ENCODE measurements at regions not wholly inside any gene's neighbourhood (a gene's known extent, or its start where the extent isn't known, plus 50 kb on each side); places are given as distances from the start of the nearest gene placed in this dataset.
A peak's percentile ranks its signal among the peaks of the same experiment; 100 is the strongest.

DNA sequence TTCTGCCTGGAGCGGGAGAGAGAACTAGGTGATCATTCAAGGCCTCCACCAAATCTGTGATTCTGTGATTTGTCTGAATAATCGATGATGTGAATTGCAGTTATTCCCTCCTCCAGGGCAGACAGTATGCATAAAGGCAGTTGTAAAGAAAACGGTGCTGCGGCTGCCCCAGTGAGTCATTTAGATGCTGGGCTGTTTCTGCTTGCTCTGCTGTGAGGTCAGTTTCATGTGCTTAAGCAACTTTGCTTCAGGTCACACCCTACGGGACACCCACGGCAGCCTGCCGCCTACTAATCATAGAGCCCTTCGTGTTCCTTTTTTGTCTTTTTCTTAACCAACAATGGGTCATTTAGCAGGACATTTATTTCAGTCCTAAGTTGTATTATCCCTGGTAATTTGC lies 158.1 kb upstream of the PITRM1 start:
- H4K91ac ChIP-seq (ENCODE audit: insufficient read depth, low read depth, low read length) = no peak overlapping the region
- H4K8ac ChIP-seq (ENCODE audit: low read depth in 2 of 2, low read length in 2 of 2) = no peak overlapping the region
- H3K23ac ChIP-seq (ENCODE audit: low read depth, low read length) = no peak overlapping the region
- H2BK15ac ChIP-seq (ENCODE audit: low read depth, low read length) = no peak overlapping the region
- in situ Hi-C loops (cut with MboI; ENCODE audit: low sequenced_read_pairs) = no loop called here
- no peak overlapping the region for H3K9ac ChIP-seq (ENCODE audit: low read depth, low read length)
- H3K4me1 ChIP-seq (ENCODE audit: control insufficient read depth, insufficient read depth, low read length) = peaks cover 2% of the 10 kb centered on the region; the same call in 1 of the 2 replicates
- ChIA-PET POLR2A (ENCODE audit: unreplicated experiment) (no interaction called here), CTCF (no interaction called here)
- ATAC-seq (ENCODE audit: low read depth) = peak; percentile 96
- H3K27me3 ChIP-seq (ENCODE audit: control insufficient read depth, insufficient read depth, low read length) = no peaks in the 10 kb centered on the region
- no peak overlapping the region for H3K4ac ChIP-seq (ENCODE audit: low read depth, low read length)
- no peak overlapping the region for H4K5ac ChIP-seq (ENCODE audit: low read depth, low read length)
- H3K36me3 ChIP-seq (ENCODE audit: control insufficient read depth, insufficient read depth, low read length) = no peaks in the 10 kb centered on the region
- intact Hi-C loops (cut with micrococcal nuclease) = no loop called here
- no peak overlapping the region for H2AK5ac ChIP-seq (ENCODE audit: low read depth, low read length)
- H3K14ac ChIP-seq (replicated peaks; ENCODE audit: low read depth, low read length) = no peak overlapping the region
- peak; percentile 83 for DNase-seq
- dilution Hi-C loops (cut with HindIII; ENCODE audit: low sequenced_read_pairs, unreplicated experiment) = no loop called here
- H3K27ac ChIP-seq (ENCODE audit: insufficient read depth, low read length) = no peak overlapping the region
- peaks cover 3% of the 10 kb centered on the region; the same call in 1 of the 2 replicates for H3K9me1 ChIP-seq (ENCODE audit: insufficient read depth, low read length)
- no peak overlapping the region for H2AK9ac ChIP-seq (replicated peaks; ENCODE audit: low read depth, low read length, poor library complexity)
- no peaks in the 10 kb centered on the region for H3K79me1 ChIP-seq (ENCODE audit: low read depth in 1 of 2, low read length in 2 of 2)
- H2BK5ac ChIP-seq (ENCODE audit: low read depth, low read length, poor library complexity, severe bottlenecking) = no peak overlapping the region
- H4K20me1 ChIP-seq (ENCODE audit: insufficient read depth, low read length) = no peaks in the 10 kb centered on the region
- TF ChIP-seq MXI1 (IDR thresholded peaks at IDR 0.05; ENCODE audit: borderline replicate concordance, low read depth, low read length) = no peak
- peak; percentile 86 for TF ChIP-seq CEBPB (IDR thresholded peaks at IDR 0.05; ENCODE audit: low read depth, low read length)
- peak; percentile 61 for TF ChIP-seq FOS (IDR thresholded peaks at IDR 0.05; ENCODE audit: low read depth, low read length)
- H3K9me3 ChIP-seq (ENCODE audit: control insufficient read depth, insufficient read depth, low read length) = no peaks in the 10 kb centered on the region
- no TSS peak for BruUV-seq (replicated peaks)
- peak overlapping the region; percentile 0 for H2AFZ ChIP-seq (replicated peaks; ENCODE audit: low read length, poor library complexity)
- H3K4me2 ChIP-seq (ENCODE audit: low read depth, low read length) = no peak overlapping the region
- no peak overlapping the region for H2BK120ac ChIP-seq (ENCODE audit: low read depth, low read length)
- no peak overlapping the region for H3K18ac ChIP-seq (ENCODE audit: low read depth, low read length)
- 58% methylated on average over 3 of the region's 8 CpGs; no CpG with 5 or more reads in 1 of the 2 experiments for WGBS, 2 experiments (ENCODE audit: extremely low coverage in 2 of 2, insufficient read length in 1 of 2)
- no peak overlapping the region for H3K4me3 ChIP-seq (ENCODE audit: insufficient read depth, low read depth, low read length)
- no peak overlapping the region for H3K56ac ChIP-seq (ENCODE audit: extremely low read depth, insufficient read depth, low read length)
- no peak overlapping the region for H2BK20ac ChIP-seq (ENCODE audit: low read depth, low read length)
